ENCODE measurements at regions not wholly inside any gene's neighbourhood (a gene's known extent, or its start where the extent isn't known, plus 50 kb on each side); places are given as distances from the start of the nearest gene placed in this dataset.

DNA sequence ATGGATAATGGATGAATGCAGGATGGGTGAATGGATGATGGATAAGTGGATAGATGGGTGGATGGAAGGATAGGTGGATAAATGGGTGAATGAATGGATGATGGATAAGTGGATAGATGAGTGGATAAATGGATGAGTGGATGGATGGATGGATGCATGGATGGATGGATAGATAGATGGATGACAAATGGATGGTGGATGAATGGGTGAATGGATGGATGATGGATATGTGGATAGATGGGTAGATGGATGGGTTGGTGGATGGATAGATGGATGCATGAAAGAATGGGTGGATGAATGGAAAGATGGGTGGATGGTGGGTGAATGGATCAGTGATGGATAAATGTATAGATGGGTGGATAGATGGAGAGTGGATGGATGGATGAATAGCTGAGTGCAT is 564.8 kb downstream of the MIAT start:
- no peak overlapping the region for H3K4me3 ChIP-seq
- no peaks in the 10 kb centered on the region for H3K36me3 ChIP-seq
- peaks cover 0 to 12% (median 1%) of the 10 kb centered on the region in 4 donors for H3K4me1 ChIP-seq
- H3K27me3 ChIP-seq = no peaks in the 10 kb centered on the region
- TF ChIP-seq, protein P1, sequence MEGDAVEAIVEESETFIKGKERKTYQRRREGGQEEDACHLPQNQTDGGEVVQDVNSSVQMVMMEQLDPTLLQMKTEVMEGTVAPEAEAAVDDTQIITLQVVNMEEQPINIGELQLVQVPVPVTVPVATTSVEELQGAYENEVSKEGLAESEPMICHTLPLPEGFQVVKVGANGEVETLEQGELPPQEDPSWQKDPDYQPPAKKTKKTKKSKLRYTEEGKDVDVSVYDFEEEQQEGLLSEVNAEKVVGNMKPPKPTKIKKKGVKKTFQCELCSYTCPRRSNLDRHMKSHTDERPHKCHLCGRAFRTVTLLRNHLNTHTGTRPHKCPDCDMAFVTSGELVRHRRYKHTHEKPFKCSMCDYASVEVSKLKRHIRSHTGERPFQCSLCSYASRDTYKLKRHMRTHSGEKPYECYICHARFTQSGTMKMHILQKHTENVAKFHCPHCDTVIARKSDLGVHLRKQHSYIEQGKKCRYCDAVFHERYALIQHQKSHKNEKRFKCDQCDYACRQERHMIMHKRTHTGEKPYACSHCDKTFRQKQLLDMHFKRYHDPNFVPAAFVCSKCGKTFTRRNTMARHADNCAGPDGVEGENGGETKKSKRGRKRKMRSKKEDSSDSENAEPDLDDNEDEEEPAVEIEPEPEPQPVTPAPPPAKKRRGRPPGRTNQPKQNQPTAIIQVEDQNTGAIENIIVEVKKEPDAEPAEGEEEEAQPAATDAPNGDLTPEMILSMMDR (IDR thresholded peaks at IDR 0.05) = no peak
- H3K27ac ChIP-seq = no peak overlapping the region
- peaks cover 0 to 6% (median 0%) of the 10 kb centered on the region in 3 donors for H3K9me3 ChIP-seq
- DNase-seq = no peak
- intact Hi-C loops (cut with DNase I; ENCODE audit: low total_unique reads) = no loop called here

DNA sequence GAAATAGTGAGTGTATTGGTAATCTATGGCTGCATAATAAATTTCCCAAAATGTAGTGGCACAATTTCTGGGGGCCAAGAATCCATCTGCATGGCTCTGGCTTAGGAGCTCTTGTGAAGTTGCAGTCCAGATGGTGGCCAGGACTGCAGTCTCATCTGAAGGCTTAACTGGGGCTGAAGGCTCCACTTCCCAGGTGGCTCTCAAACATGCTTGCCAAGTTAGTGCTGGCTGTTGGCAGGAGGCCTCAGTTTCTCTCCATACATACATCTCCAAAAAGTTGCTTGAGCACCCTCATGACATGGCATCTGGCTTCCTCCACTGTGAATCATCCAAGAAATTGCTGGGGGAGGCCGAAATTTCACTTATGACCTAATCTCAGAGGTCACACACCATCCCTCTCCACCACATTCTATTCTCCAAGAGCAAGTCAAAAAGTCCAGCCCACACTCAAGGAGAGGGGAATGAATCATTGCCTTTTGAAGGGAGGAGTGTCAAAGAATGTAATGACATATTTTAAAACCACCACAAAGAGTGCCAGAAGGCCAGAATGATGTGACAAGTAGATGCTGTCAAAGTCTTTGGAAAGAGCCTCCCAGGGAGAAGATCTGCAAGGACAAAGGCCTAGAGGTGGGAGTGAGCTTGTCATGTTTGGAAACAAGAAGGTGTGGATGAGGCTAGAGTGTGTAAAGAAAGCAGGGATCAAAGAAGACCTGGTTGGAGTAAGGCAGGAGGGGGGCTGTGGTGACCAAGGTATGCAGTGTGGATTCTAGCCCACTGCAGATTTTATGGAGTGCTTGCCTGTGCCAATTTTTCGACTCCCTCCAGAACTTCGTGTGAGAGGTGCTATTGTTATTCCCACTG is 566.2 kb downstream of the MIAT start:
- intact Hi-C loops (cut with DNase I; ENCODE audit: low total_unique reads) = no loop called here
- Histone ChIP-seq H3K36me3 (no peaks in the 10 kb centered on the region), H3K4me1 (peaks cover 0 to 12% (median 1%) of the 10 kb centered on the region in 4 donors), H3K27me3 (no peaks in the 10 kb centered on the region), H3K9me3 (peaks cover 0 to 6% (median 0%) of the 10 kb centered on the region in 3 donors), H3K27ac (no peak overlapping the region), H3K4me3 (no peak overlapping the region)
- TF ChIP-seq, protein P1 (IDR thresholded peaks at IDR 0.05) = no peak
- DNase-seq = no peak

DNA sequence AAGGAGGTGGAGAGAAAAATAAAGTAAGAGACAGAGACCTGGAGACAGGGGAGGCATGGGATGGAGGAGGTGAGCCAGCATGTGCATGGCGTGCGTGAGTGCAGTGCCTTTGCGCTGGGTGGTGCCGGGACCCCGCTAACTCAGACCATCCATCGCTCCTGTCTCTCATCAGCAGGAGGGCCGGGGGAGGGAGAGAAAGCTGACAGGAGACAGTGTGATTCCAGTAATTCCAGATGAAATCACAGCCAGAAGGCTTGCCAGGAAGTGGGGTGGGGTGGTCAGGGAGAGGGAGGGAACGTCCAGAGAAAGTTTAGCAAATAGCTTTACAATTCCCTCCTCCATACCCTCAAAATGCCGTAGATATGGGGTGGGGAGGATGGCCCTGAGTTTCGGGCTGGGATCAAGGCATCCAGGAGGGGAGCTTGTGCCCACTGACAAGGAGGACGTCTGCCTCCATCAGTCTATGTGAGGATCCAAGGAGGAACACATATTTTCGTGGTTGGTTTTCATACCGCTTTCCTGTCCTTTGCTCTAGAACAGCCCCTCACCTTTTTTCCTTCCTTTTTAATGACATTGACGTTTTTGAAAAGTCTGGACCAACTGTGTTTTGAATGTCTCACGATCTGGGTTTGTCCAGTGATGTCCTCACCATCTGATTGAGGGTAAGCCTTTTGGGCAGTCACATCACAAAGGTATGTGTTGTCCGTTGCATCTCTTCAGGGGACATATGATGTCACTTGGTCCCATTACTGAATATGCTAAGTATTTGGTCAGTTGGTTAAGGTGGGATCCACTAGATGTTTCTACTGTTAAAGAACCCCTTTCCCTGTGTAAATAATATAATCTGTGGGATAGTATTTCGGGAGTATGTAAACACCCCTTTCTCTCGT is 567.3 kb downstream of the MIAT start:
- Histone ChIP-seq H3K4me3 (no peak overlapping the region), H3K36me3 (no peaks in the 10 kb centered on the region), H3K9me3 (peaks cover 0 to 6% (median 0%) of the 10 kb centered on the region in 3 donors), H3K27ac (no peak overlapping the region), H3K4me1 (peaks cover 0 to 12% (median 1%) of the 10 kb centered on the region in 4 donors), H3K27me3 (no peaks in the 10 kb centered on the region)
- TF ChIP-seq, protein P1 (IDR thresholded peaks at IDR 0.05) = no peak
- DNase-seq = no peak
- intact Hi-C loops (cut with DNase I; ENCODE audit: low total_unique reads) = no loop called here

DNA sequence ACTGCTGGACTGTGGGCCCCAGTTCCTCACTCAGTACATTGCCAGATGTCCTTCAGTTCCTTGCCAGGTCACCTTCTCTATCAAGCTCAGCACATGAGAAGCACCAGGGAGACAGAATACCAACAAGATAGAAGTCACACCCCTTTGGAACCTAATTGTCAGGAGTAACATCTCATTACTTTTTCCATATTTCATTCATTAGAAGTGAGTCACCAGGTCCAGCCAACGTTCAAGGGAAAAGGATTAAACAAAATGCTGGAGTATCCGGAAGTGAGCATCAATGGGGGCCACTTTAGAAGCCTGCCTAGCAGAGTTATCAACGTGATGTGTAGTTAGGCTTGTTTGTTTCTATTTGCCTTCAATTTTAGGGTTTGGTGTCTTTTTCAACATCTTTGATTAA is 569.3 kb downstream of the MIAT start:
- H3K36me3 ChIP-seq = no peaks in the 10 kb centered on the region
- H3K27ac ChIP-seq = no peak overlapping the region
- no peak overlapping the region for H3K4me3 ChIP-seq
- H3K4me1 ChIP-seq = peaks cover 0 to 13% (median 1%) of the 10 kb centered on the region in 4 donors
- intact Hi-C loops (cut with DNase I; ENCODE audit: low total_unique reads) = no loop called here
- H3K27me3 ChIP-seq = no peaks in the 10 kb centered on the region
- TF ChIP-seq, protein P1 (IDR thresholded peaks at IDR 0.05) = no peak
- DNase-seq = no peak
- H3K9me3 ChIP-seq = peaks cover 0 to 6% (median 0%) of the 10 kb centered on the region in 3 donors

DNA sequence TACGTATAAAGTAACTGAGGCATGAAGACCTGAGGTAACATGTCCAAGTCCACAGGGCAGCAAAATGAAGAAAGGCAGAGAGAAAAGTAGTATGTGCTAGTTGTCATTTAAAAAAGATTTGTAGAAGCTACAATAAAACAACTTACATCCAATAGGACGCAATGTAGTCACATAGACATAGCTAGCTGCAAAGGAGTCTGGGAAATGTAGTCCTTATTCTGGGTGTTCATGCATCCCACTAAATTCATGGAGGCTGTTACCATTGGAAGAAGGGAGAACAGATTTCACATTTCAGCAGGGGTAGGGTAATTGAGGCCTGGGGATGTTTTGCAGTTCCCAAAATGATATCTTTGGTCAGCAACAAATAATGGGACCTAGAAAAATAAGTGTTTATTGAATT is 571.4 kb downstream of the MIAT start:
- TF ChIP-seq, protein P1 (IDR thresholded peaks at IDR 0.05) = no peak
- Histone ChIP-seq H3K4me1 (peaks cover 0 to 17% (median 1%) of the 10 kb centered on the region in 4 donors), H3K27ac (no peak overlapping the region), H3K4me3 (no peak overlapping the region), H3K9me3 (no peaks in the 10 kb centered on the region), H3K36me3 (no peaks in the 10 kb centered on the region), H3K27me3 (peaks cover 0 to 5% of the 10 kb centered on the region in 2 donors)
- intact Hi-C loops (cut with DNase I; ENCODE audit: low total_unique reads) = no loop called here
- no peak for DNase-seq

Measured in tibial artery (tissue), 4 donors.